Osteocyte (in vitro differentiated cells): ENCODE measurements at regions not wholly inside any gene's neighbourhood (a gene's known extent, or its start where the extent isn't known, plus 50 kb on each side); places are given as distances from the start of the nearest gene placed in this dataset.

Experiments
- DNase-seq: peaks from one replicate; pipeline ENCODE4 v3.0.0; 2021; ENCODE audit warnings: mixed read lengths; ENCODE audit not compliant: unreplicated experiment; ENCODE audit errors: extremely low spot score
- H3K27ac Mint-ChIP-seq: one replicate; pipeline ENCODE4 v1.8.0; 2021; ENCODE audit warnings: mild to moderate bottlenecking, mixed read lengths; ENCODE audit not compliant: unreplicated experiment
- H3K27me3 Mint-ChIP-seq: one replicate; pipeline ENCODE4 v1.8.0; 2021; ENCODE audit warnings: mixed read lengths; ENCODE audit not compliant: unreplicated experiment
- H3K36me3 Mint-ChIP-seq: one replicate; pipeline ENCODE4 v1.8.0; 2021; ENCODE audit warnings: mixed read lengths; ENCODE audit not compliant: unreplicated experiment
- H3K4me1 Mint-ChIP-seq: one replicate; pipeline ENCODE4 v1.8.0; 2021; ENCODE audit warnings: mixed read lengths; ENCODE audit not compliant: unreplicated experiment
- H3K4me3 Mint-ChIP-seq: one replicate; pipeline ENCODE4 v1.8.0; 2021; ENCODE audit warnings: mild to moderate bottlenecking, moderate library complexity, mixed read lengths; ENCODE audit not compliant: unreplicated experiment
- H3K9me3 Mint-ChIP-seq: one replicate; pipeline ENCODE4 v1.8.0; 2021; ENCODE audit warnings: mixed read lengths; ENCODE audit not compliant: unreplicated experiment
- TF ChIP-seq, protein P1 (sequence below): fragments of 200-600 bp; sonication (generic); IDR thresholded peaks from 2 replicates; pipeline ENCODE4 v1.5.0; 2021; ENCODE audit warnings: antibody characterized with exemption, mild to moderate bottlenecking, moderate library complexity

GRCh38 chr1:88454781-88455180 is 229.3 kb upstream of the PKN2 start:
- Mint-ChIP-seq H3K4me3 (no peak overlapping the region), H3K9me3 (no peaks in the 10 kb centered on the region), H3K27me3 (peaks cover 18% of the 10 kb centered on the region), H3K36me3 (no peaks in the 10 kb centered on the region), H3K27ac (no peak overlapping the region), H3K4me1 (no peaks in the 10 kb centered on the region)
- no peak for DNase-seq
- TF ChIP-seq, protein P1, sequence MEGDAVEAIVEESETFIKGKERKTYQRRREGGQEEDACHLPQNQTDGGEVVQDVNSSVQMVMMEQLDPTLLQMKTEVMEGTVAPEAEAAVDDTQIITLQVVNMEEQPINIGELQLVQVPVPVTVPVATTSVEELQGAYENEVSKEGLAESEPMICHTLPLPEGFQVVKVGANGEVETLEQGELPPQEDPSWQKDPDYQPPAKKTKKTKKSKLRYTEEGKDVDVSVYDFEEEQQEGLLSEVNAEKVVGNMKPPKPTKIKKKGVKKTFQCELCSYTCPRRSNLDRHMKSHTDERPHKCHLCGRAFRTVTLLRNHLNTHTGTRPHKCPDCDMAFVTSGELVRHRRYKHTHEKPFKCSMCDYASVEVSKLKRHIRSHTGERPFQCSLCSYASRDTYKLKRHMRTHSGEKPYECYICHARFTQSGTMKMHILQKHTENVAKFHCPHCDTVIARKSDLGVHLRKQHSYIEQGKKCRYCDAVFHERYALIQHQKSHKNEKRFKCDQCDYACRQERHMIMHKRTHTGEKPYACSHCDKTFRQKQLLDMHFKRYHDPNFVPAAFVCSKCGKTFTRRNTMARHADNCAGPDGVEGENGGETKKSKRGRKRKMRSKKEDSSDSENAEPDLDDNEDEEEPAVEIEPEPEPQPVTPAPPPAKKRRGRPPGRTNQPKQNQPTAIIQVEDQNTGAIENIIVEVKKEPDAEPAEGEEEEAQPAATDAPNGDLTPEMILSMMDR, result no peak

DNA sequence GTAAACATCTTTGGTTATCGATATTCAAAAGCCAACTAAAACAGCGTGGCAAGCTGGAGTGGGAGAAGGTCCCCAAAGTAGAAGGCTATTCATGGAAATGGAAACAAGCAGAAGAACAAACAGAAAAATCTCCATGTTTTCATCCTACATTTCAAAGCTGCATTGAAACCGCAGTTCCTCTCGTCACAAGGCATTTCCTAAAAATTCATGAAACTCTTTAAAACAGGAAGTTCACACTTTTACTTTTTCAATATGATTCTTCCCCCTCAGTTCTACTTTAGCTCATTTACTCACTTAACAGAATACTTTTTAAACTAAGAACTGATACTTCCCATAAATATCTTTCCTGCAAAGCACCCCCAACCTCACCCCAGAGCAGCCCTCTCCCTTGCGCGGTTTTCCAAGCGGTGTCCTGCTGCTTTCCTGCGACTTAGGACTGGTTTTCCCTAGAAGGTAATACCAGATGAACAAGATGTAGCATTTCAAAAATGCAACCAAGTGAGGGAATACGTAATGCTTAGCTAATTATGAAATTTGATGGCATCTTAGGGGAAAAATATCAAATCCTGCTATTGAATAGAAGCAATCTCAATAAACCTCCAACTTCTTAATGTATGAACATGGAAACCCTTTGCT is 228.3 kb upstream of the PKN2 start:
- TF ChIP-seq, protein P1, result no peak
- Mint-ChIP-seq H3K27ac (no peak overlapping the region), H3K27me3 (peaks cover 18% of the 10 kb centered on the region), H3K4me1 (no peaks in the 10 kb centered on the region), H3K4me3 (no peak overlapping the region), H3K36me3 (no peaks in the 10 kb centered on the region), H3K9me3 (no peaks in the 10 kb centered on the region)
- DNase-seq, result no peak

DNA sequence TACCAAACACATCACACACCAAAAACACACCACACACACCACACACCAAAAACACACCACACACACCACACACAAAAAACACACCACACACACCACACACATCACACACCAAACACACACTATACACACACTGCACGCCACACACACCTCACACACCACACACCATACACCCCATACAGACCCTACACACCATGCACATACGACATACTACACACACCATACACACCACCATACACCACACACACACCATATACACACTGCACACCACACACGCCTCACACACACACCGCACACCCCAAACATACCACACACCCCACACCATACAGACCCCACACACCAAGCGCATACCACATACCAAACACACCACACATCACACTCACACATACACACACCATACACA is 226.9 kb upstream of the PKN2 start:
- H3K9me3 Mint-ChIP-seq, result no peaks in the 10 kb centered on the region
- peaks cover 25% of the 10 kb centered on the region for H3K27me3 Mint-ChIP-seq
- no peak overlapping the region for H3K4me3 Mint-ChIP-seq
- TF ChIP-seq, protein P1, result no peak
- H3K4me1 Mint-ChIP-seq, result peaks cover 2% of the 10 kb centered on the region
- H3K27ac Mint-ChIP-seq, result no peak overlapping the region
- H3K36me3 Mint-ChIP-seq, result no peaks in the 10 kb centered on the region
- DNase-seq, result no peak

- no peak for DNase-seq
- Mint-ChIP-seq H3K4me1 (peaks cover 7% of the 10 kb centered on the region), H3K9me3 (no peaks in the 10 kb centered on the region), H3K27ac (no peak overlapping the region), H3K36me3 (no peaks in the 10 kb centered on the region), H3K27me3 (peaks cover 38% of the 10 kb centered on the region), H3K4me3 (no peak overlapping the region)
- TF ChIP-seq, protein P1, result no peak
Observed at GRCh38 chr1:88461007-88461406, 223.1 kb upstream of the PKN2 start.

GRCh38 chr1:88462096-88462487 is 222.0 kb upstream of the PKN2 start:
- DNase-seq, result no peak
- Mint-ChIP-seq H3K27me3 (peaks cover 38% of the 10 kb centered on the region), H3K4me3 (peak overlapping the region; percentile 46), H3K4me1 (peaks cover 7% of the 10 kb centered on the region), H3K36me3 (no peaks in the 10 kb centered on the region), H3K27ac (no peak overlapping the region), H3K9me3 (no peaks in the 10 kb centered on the region)
- TF ChIP-seq, protein P1, result no peak
